Stimulated activated CD4-positive, alpha-beta T cell treated with anti-CD3 and anti-CD28 coated beads, Interleukin-12 subunit alpha, Interleukin-12 subunit beta, amount 100 ng/mL, for 24 hours (primary cell): ENCODE measurements at regions not wholly inside any gene's neighbourhood (a gene's known extent, or its start where the extent isn't known, plus 50 kb on each side); places are given as distances from the start of the nearest gene placed in this dataset.

Experiments used
- DNase-seq, 2 experiments: peaks; one replicate each; pipeline ENCODE4 v3.0.0-alpha.2; 2020; ENCODE audit warnings: low read depth in 2 of 2

GRCh38 chr5:68161156-68161555, 54.4 kb upstream of the PIK3R1 start:
- DNase-seq: no peak

GRCh38 chr5:68159224-68159951, 56.2 kb upstream of the PIK3R1 start:
- no peak for DNase-seq

- no peak for DNase-seq
These were observed 59.6 kb upstream of the PIK3R1 start for GRCh38 chr5:68155940-68156339.

GRCh38 chr5:68154119-68154857, 61.3 kb upstream of the PIK3R1 start:
- no peak for DNase-seq

DNA sequence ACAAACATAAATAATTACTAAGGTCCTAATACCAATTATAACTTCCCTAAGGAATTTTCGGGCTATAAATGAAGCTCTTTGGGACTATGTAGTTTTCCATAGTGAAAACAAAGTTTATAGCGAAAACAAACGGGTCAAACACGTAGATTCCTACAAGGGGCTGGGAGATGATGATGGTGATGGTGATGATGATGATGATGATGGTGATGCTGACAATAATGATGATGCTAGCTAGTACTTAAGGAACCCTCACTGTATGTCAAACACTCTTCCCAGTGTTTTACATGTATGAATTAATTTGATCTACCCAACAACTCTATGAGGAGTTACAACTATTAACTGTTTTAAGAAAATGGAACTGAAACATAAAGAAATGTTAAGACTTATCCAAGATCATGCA, 63.7 kb upstream of the PIK3R1 start:
- DNase-seq: no peak

DNA sequence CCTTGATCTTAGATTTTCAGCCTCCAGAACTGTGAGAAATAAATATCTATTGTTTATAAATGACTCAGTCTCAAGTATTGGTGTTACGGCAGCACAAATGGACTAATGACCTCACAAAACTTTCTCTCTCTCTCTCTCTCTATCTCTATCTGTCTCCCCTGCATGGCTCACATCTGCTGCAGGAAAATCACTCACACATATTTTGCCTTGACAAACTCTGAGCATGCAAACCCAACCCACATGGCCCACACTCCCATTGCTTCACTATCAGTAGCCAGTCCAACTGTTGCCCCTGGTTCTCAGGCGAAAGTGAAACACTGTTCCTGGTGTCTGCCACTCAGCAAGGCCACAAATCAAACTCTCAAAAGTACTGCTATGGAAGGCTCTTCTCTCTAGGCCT, 66.4 kb upstream of the PIK3R1 start:
- no peak for DNase-seq

GRCh38 chr5:68148096-68148495, 67.5 kb upstream of the PIK3R1 start:
- DNase-seq: no peak

GRCh38 chr5:68147659-68148058, 67.9 kb upstream of the PIK3R1 start:
- DNase-seq: no peak

- DNase-seq: no peak
These were observed 74.1 kb upstream of the PIK3R1 start for GRCh38 chr5:68141494-68141893.

DNA sequence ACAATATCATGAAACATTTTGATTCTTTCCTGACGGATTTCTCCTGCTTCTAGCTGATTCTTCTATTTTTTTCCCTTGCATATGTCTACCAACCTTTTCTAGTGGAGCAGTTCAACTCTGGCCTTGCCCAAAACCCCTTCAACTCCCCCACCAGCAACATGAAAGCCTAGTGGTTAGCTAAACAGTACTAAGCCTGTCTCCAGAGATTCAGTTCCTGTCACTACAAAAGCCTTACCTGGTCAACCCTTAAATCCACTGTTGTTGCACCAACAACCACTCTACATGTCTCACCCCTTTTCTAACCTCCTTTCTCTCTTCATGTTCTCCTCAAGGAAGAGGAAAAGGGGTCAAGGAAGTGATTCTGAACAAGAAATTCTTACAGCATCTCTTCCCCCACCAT, 74.8 kb upstream of the PIK3R1 start:
- no peak for DNase-seq

GRCh38 chr5:68139611-68140441, 75.7 kb upstream of the PIK3R1 start:
- DNase-seq: no peak

- DNase-seq: no peak
These were observed 77.9 kb upstream of the PIK3R1 start for GRCh38 chr5:68137511-68138140.

DNA sequence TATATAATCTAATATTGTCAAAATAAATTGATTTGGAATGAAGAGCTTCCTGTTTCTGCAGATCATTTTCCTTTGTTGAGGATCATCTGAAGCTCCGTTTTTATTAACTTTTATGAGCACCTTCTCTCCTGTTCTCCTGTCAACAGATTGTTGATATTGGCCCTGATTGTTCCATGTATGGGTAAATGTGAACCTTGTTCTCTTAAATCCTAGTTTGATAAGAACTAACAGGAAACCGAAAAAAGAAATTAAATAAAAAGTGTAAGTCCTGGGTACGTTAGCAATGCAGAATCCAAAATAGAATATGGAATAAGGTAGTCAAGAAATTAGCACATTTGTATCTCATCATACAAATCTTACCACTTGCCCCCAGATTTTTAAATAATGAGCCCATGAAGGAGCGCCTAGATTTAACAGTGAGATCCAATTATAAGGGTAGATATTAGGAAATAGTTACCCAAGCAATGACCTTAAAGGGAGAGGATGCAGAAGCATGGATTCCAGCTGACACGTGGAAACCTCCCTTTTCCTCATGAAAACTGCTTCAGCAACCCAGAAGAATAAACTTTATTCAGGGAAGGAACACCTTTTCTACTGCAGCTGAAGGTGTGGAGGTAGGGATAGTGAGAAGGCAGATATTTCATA, 80.8 kb upstream of the PIK3R1 start:
- no peak for DNase-seq

- no peak for DNase-seq
These were observed 81.4 kb upstream of the PIK3R1 start for GRCh38 chr5:68134033-68134668.

DNA sequence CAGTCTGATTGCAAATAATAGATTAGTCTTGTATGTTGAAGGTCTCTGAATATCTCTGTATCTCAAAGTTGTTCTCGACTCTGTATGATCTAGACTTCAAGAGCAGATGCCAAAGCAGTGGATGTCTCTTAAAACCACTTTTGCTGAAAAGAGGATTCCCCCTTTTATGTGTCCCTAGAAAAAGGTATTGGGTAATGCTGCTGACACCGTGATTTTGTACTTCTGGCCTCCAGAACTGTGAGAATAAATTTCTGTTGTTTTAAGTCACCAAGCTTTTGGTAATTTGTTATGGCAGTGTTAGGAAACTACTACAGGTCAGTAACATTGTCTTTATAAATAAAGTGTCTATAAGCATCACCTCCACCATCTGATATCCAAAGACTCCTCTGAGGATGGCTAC, 85.3 kb upstream of the PIK3R1 start:
- DNase-seq: no peak

DNA sequence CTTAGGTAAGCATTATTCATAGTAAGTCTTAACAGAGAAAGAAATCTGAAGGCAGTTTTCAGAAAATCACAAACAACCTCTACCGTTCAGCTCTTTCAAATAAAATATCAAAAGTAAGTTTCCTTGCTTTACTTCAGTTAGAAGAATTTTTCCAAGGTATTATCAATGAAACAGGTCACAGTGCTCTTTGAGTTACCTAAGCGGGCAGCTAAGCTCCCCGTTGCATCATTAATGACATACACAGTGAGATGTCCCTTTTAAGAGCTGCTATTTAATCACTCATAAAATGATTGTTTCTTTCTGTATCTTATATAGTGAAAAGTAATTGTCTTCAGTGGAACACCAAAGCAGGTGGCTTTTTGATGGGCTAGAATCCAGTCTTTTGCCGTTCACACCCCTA, 86.2 kb upstream of the PIK3R1 start:
- no peak for DNase-seq

DNA sequence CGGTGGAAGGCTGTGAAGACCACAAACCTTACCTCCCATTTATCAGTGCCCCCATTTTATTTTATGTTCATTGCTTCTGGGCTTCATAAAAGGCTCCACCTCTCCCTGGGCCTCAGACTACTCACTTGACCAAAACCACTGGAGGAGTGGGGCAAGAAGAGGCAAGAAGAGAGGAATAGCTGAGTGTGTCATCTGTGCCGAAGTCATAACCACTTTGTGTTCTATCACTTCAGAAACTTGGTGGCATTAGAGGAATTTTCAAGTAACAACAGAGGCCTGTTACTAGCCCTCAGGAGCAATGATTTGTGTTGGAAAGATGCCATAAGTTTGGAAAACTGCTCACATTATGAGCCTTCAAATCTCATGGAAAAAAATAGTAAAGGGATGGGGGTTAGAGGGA, 88.7 kb upstream of the PIK3R1 start:
- no peak for DNase-seq

DNA sequence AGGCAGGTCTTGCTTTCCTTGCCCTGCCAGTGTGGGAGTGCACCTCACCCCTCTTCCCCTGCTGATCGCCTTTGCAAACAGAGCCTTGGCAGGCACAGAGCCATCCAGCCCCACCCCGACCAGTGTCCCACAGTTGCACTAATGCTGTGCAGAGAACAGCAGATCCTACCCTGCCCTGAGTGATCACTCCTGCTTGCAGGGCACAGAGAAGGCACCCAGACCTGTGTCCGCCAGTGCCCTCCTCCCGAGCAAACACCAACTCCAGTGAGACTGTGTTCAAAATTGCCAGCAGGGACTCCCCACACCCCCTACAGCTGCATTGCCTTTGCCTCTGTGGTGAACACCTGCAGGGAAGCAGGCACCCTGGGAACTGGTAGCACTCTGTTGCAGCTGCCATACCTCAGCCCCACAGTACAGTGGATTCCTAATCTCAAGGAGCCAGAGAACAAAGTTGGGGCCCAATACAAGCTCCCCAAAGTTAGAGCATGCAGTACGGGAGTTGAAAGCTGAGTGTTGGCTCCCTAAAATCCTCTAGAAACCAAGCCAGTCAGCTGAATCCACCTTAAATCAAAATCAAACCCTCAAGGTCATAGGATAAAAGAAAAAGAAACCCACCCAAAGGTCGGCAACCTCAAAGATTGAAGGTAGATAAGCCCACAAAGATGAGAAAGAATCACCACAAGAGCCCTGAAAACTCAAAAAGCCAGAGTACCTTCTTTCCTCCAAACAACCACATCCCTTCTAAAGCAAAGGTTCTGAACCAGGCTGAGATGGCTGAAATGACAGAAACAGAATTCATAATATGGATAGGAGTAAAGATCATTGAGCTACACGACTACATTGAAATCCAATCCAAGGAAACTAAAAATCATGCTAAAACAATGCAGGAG, 92.9 kb upstream of the PIK3R1 start:
- DNase-seq: no peak

DNA sequence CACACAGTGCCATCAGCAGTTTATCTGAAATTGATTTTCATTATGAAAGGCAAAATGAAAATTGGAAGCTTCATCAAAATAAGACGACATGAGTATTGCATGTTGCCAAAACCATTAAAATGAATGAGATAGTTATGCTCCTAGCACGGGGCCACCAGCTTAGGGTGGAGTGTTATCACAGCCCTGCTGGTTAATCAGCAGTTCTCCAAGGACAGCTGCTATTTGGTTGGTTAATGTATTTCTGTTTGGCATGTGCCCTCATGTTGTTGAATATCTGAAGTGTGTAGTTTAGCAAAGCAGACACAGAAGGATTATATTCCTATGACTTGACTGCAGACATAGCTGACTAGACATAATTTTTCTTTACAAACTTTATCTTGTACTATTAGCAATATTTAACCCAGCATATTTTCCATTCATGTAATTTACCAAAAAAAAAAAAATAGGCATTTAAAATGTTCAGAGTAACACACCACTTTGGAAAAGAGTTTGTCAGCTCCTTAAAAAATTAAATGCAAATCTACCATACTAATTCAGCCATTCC, 98.6 kb upstream of the PIK3R1 start:
- DNase-seq: no peak

DNA sequence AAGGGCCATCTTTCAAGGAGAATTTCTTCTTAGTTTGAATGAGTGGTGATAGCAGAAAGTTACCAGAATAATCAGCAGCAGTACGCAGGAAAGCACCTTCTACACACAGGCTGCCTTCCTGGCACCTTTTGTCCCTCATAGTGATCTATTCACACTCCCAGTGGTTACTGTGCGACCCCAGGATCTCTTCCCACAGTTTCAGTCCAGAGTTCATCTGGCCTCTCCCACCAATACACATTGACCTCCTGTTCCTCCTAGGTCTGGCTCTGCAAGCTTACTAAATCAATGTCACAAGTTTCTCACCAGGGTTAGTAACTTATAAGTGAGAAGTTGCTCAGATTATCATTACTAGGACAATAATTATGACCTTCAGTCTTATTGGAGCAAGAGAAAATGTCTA, 99.1 kb upstream of the PIK3R1 start:
- DNase-seq: no peak
